ENCODE measurements at regions not wholly inside any gene's neighbourhood (a gene's known extent, or its start where the extent isn't known, plus 50 kb on each side); places are given as distances from the start of the nearest gene placed in this dataset.
"Not testable (repeated sequence)": the region's sequence is repeated elsewhere in the genome, so short reads cannot be mapped to it uniquely, and the experiment has no call there.

DNA sequence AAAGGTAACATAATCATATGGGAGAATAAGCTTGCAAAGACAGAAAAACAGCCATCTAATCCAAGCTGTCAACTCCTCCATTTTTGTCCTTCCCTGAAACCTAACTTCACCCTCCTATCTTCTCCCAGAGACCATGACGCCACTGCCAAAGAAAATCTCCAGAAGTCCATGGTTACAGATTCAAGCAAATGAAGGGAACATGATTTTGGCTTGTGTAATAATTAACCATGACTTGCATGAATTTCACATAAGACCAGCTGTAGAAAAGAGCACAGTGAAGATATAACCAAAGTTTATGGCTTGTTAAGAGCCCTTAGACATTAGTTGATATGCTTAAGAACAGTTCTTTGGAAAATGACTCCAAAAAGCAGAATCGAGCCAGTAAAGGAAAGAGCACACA is 342.1 kb upstream of the NRSN1 start:
- H3K4me1 ChIP-seq, result no peaks in the 10 kb centered on the region
- no peaks in the 10 kb centered on the region for H3K36me3 ChIP-seq
- no peak for ATAC-seq
- no peaks in the 10 kb centered on the region for H3K9me3 ChIP-seq
- H3K27ac ChIP-seq, result no peak overlapping the region
- H3K4me3 ChIP-seq, result no peak overlapping the region
- TF ChIP-seq, protein P1, sequence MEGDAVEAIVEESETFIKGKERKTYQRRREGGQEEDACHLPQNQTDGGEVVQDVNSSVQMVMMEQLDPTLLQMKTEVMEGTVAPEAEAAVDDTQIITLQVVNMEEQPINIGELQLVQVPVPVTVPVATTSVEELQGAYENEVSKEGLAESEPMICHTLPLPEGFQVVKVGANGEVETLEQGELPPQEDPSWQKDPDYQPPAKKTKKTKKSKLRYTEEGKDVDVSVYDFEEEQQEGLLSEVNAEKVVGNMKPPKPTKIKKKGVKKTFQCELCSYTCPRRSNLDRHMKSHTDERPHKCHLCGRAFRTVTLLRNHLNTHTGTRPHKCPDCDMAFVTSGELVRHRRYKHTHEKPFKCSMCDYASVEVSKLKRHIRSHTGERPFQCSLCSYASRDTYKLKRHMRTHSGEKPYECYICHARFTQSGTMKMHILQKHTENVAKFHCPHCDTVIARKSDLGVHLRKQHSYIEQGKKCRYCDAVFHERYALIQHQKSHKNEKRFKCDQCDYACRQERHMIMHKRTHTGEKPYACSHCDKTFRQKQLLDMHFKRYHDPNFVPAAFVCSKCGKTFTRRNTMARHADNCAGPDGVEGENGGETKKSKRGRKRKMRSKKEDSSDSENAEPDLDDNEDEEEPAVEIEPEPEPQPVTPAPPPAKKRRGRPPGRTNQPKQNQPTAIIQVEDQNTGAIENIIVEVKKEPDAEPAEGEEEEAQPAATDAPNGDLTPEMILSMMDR (IDR thresholded peaks at IDR 0.05), result no peak
- no peak for DNase-seq
- H3K27me3 ChIP-seq, result no peaks in the 10 kb centered on the region
- intact Hi-C loops (cut with DNase I), result no loop called here

DNA sequence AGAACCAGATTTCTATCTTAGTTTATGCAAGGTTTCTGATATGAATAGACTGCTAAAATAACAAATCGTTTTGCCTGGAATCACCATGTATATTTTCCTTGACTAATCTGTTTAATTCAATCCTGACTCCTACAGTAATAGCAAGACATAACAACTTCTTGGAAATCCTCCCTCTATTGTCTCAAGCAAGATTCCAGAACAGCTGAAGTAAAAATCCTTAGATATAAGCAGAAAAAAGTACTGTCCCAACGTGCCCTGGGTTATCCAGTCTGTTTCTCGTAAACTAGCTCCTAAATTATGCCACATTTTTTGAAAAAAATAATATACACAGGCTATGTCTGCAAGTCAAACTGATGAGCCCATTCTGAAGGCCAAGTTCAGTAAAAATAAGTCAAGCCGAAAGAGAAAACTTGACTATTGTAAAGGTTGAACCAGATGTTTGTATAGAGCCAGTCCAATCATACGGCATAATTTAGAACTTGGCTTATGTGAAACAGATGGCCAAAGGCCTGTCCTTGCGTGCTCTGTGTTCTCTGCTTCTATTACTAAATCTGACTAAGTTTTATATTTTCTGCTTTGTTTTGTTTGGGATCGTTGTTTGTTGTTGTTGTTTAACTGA is 341.6 kb upstream of the NRSN1 start:
- Histone ChIP-seq H3K4me3 (no peak overlapping the region), H3K27ac (no peak overlapping the region), H3K36me3 (no peaks in the 10 kb centered on the region), H3K4me1 (no peaks in the 10 kb centered on the region), H3K27me3 (no peaks in the 10 kb centered on the region), H3K9me3 (no peaks in the 10 kb centered on the region)
- TF ChIP-seq, protein P1 (IDR thresholded peaks at IDR 0.05), result no peak
- DNase-seq (no peak), ATAC-seq (no peak)
- intact Hi-C loops (cut with DNase I), result no loop called here

DNA sequence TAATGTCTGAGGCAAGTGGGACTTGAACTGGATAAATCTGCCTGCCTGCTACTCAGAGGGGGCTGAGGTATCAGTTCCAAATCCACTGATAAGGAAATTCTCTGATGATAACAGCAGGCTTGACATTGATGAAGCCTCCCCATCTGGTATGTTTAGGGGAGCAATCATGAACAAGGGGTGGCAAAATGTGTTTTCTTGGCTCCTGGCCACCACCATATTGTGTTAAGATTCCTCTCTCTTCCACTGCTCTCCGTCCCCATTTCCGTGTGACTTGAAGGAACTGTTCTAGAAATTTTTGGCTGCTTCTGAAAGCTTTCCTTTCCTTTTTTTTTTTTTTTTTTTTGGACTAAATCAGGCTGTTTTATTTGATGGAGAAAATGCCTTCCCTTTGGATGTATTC is 335.3 kb upstream of the NRSN1 start:
- H3K4me3 ChIP-seq, result no peak overlapping the region
- no peaks in the 10 kb centered on the region for H3K4me1 ChIP-seq
- H3K27me3 ChIP-seq, result no peaks in the 10 kb centered on the region
- intact Hi-C loops (cut with DNase I), result no loop called here
- DNase-seq (no peak), ATAC-seq (no peak)
- TF ChIP-seq, protein P1 (IDR thresholded peaks at IDR 0.05), result no peak
- no peaks in the 10 kb centered on the region for H3K9me3 ChIP-seq
- H3K36me3 ChIP-seq, result no peaks in the 10 kb centered on the region
- H3K27ac ChIP-seq, result no peak overlapping the region

DNA sequence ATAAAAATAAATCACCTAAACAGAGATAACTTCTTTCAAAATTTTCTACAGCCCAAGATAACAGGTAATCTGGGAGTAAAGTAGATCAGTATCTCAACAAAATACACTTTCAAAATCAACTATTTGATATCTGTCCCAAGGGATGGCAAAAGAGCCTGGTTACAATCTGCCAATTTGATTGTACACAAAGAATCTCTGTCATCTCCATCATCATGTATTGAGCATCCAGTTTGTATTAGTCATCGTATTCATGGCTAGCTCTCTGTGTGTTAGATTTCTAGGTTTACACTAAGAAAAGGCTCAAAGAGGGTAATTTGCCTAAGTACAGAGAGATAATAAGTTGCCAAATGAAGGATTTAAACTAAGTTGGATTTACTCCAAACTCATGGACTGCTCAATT is 329.0 kb upstream of the NRSN1 start:
- Histone ChIP-seq H3K4me1 (no peaks in the 10 kb centered on the region), H3K27me3 (no peaks in the 10 kb centered on the region), H3K36me3 (no peaks in the 10 kb centered on the region), H3K9me3 (no peaks in the 10 kb centered on the region), H3K27ac (no peak overlapping the region), H3K4me3 (no peak overlapping the region)
- DNase-seq, result no peak
- TF ChIP-seq, protein P1 (IDR thresholded peaks at IDR 0.05), result no peak
- intact Hi-C loops (cut with DNase I), result no loop called here
- ATAC-seq, result no peak

DNA sequence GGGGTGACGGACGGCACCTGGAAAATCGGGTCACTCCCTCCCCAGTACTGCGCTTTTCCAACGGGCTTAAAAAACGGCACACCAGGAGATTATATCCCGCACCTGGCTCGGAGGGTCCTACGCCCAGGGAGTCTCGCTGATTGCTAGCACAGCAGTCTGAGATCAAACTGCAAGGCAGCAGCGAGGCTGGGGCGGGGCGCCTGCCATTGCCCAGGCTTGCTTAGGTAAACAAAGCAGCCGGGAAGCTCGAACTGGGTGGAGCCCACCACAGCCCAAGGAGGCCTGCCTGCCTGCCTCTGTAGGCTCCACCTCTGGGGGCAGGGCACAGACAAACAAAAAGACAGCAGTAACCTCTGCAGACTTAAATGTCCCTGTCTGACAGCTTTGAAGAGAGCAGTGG is 321.7 kb upstream of the NRSN1 start:
- H3K27me3 ChIP-seq; intact Hi-C loops (cut with DNase I); ATAC-seq; DNase-seq; H3K4me1 ChIP-seq; H3K36me3 ChIP-seq; H3K27ac ChIP-seq; H3K4me3 ChIP-seq; H3K9me3 ChIP-seq: not testable (repeated sequence)

DNA sequence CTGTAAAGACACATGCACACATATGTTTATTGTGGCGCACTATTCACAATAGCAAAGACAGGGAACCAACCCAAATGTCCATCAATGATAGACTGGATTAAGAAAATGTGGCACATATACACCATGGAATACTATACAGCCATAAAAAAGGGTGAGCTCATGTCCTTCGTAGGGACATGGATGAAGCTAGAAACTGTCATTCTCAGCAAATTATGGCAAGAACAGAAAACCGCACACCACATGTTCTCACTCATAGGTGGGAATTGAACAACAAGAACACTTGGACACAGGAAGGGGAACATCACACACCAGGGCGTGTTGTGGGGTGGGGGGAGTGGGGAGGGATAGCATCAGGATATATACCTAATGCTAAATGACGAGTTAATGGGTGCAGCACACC is 304.9 kb upstream of the NRSN1 start:
- H3K9me3 ChIP-seq; ATAC-seq; H3K4me3 ChIP-seq; H3K36me3 ChIP-seq; H3K27ac ChIP-seq; DNase-seq; H3K4me1 ChIP-seq; intact Hi-C loops (cut with DNase I); H3K27me3 ChIP-seq: not testable (repeated sequence)

DNA sequence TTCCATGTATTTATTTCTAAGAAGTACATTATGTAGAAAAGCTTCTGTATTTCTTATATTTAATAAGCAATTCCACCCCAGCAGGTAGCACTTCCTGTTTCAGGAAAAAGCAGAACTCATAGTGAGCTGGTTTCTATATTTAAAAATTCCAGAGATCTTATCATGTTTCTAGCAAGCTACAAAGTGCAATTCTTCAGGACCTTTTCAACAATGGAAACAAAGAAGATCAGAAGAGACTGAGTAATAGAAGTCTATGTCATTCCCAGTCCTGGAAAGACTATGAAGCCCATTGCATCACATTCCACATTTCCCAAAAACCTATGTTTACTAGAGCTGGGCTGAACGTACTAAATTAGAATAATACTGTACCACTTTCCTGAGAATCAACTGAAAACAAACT is 302.6 kb upstream of the NRSN1 start:
- H3K4me3 ChIP-seq, result no peak overlapping the region
- intact Hi-C loops (cut with DNase I), result no loop called here

More for the DNA sequence above, 302.6 kb upstream of the NRSN1 start:
- TF ChIP-seq, protein P1 (IDR thresholded peaks at IDR 0.05), result no peak
- Histone ChIP-seq H3K9me3 (no peaks in the 10 kb centered on the region), H3K27me3 (no peaks in the 10 kb centered on the region), H3K27ac (no peak overlapping the region), H3K36me3 (no peaks in the 10 kb centered on the region), H3K4me1 (no peaks in the 10 kb centered on the region)
- DNase-seq (no peak), ATAC-seq (no peak)
